SH-SY5Y (cell line): ENCODE measurements at regions not wholly inside any gene's neighbourhood (a gene's known extent, or its start where the extent isn't known, plus 50 kb on each side); places are given as distances from the start of the nearest gene placed in this dataset.

Experiments used
- GATA2 ChIP-seq: IDR thresholded peaks from 2 replicates; pipeline ENCODE4 v1.6.1; 2011; ENCODE audit warnings: mild to moderate bottlenecking, low read depth, low read length
- GATA3 ChIP-seq: IDR thresholded peaks from 2 replicates; pipeline ENCODE4 v1.6.1; 2011; ENCODE audit warnings: low read depth, mild to moderate bottlenecking, low read length, moderate library complexity

DNA sequence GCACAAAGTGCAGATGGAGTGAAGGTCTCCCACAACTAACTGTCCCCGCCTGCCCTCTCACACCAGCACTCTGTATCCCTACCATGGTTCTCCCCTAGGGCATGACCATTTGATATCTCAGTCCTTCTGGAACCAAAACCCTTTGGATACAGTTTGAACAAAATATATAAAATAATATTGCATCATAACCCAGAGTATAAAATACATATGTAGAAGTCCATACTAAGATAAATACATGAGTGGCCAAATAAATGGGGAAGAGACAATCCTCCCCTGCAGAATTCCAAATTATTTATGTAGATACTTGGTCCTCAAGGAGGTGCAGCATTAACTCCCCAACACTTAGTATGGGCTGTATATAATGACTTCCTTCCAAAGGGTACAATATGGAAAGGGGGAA is 207.4 kb downstream of the RRAGC start:
- no peak for TF ChIP-seq GATA2
- no peak for TF ChIP-seq GATA3
